ENCODE measurements at regions not wholly inside any gene's neighbourhood (a gene's known extent, or its start where the extent isn't known, plus 50 kb on each side); places are given as distances from the start of the nearest gene placed in this dataset.

DNA sequence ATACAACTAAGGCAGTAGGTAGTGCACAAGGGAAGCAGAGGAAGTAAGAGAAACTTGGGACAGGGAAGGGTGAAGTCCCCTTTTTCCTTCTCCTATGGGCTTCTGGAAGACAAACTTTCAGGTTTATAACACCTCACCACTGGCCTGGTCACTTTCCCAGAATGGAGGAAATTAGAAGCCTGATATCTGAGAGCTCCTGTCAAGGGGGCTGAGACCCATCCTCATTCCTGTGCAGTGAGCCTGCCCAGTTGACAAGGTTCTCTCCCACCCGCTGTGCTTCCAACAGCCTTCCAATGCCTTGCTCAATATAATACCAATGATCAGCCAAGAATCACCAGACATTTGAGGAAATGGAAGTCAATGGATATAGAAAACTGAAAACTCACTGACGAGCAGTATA lies 100.4 kb upstream of the YPEL5 start:
- TF ChIP-seq, protein P1, sequence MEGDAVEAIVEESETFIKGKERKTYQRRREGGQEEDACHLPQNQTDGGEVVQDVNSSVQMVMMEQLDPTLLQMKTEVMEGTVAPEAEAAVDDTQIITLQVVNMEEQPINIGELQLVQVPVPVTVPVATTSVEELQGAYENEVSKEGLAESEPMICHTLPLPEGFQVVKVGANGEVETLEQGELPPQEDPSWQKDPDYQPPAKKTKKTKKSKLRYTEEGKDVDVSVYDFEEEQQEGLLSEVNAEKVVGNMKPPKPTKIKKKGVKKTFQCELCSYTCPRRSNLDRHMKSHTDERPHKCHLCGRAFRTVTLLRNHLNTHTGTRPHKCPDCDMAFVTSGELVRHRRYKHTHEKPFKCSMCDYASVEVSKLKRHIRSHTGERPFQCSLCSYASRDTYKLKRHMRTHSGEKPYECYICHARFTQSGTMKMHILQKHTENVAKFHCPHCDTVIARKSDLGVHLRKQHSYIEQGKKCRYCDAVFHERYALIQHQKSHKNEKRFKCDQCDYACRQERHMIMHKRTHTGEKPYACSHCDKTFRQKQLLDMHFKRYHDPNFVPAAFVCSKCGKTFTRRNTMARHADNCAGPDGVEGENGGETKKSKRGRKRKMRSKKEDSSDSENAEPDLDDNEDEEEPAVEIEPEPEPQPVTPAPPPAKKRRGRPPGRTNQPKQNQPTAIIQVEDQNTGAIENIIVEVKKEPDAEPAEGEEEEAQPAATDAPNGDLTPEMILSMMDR (IDR thresholded peaks at IDR 0.05): no peak
- TF ChIP-seq POLR2A (IDR thresholded peaks at IDR 0.05) (no peak), POLR2AphosphoS5 (IDR thresholded peaks at IDR 0.05) (no peak)
